ENCODE measurements at regions not wholly inside any gene's neighbourhood (a gene's known extent, or its start where the extent isn't known, plus 50 kb on each side); places are given as distances from the start of the nearest gene placed in this dataset.

GRCh38 chr18:49669403-49669802 is 107.5 kb downstream of the LIPG start:
- TF ChIP-seq PPARA (CRISPR knock-in tag; IDR thresholded peaks at IDR 0.05; ENCODE audit: borderline replicate concordance), result no peak
- no peak for TF ChIP-seq ZFP3 (CRISPR knock-in tag; IDR thresholded peaks at IDR 0.05)
- no peak for TF ChIP-seq PATZ1 (CRISPR knock-in tag; IDR thresholded peaks at IDR 0.05; ENCODE audit: borderline replicate concordance)
- TF ChIP-seq ZFP30 (CRISPR knock-in tag; IDR thresholded peaks at IDR 0.05), result no peak
- no peak for TF ChIP-seq RARB (CRISPR knock-in tag; IDR thresholded peaks at IDR 0.05)
- no peak for TF ChIP-seq SNAI2 (CRISPR knock-in tag; IDR thresholded peaks at IDR 0.05)
- no peak for TF ChIP-seq BACH2 (CRISPR knock-in tag; IDR thresholded peaks at IDR 0.05; ENCODE audit: borderline replicate concordance)
- TF ChIP-seq TOX (CRISPR knock-in tag; IDR thresholded peaks at IDR 0.05; ENCODE audit: borderline replicate concordance), result no peak
- TF ChIP-seq, protein P1, sequence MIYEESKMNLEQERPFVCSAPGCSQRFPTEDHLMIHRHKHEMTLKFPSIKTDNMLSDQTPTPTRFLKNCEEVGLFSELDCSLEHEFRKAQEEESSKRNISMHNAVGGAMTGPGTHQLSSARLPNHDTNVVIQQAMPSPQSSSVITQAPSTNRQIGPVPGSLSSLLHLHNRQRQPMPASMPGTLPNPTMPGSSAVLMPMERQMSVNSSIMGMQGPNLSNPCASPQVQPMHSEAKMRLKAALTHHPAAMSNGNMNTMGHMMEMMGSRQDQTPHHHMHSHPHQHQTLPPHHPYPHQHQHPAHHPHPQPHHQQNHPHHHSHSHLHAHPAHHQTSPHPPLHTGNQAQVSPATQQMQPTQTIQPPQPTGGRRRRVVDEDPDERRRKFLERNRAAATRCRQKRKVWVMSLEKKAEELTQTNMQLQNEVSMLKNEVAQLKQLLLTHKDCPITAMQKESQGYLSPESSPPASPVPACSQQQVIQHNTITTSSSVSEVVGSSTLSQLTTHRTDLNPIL (CRISPR knock-in tag; IDR thresholded peaks at IDR 0.05; ENCODE audit: low read depth), result no peak

All from SK-N-SH treated with all-trans-retinoic acid at 6 μM for 48 hours (cell line).